Liver (tissue), 8 donors: ENCODE measurements at regions not wholly inside any gene's neighbourhood (a gene's known extent, or its start where the extent isn't known, plus 50 kb on each side); places are given as distances from the start of the nearest gene placed in this dataset.
"Not testable (repeated sequence)": the region's sequence is repeated elsewhere in the genome, so short reads cannot be mapped to it uniquely, and the experiment has no call there.

Experiments
- DNase-seq: peaks from one replicate; pipeline ENCODE4 v3.0.0-alpha.2; 2017; ENCODE audit warnings: low spot score
- H3K27ac ChIP-seq, 2 donors: one replicate each; pipeline ENCODE4 v1.7.0; 2013; ENCODE audit warnings: inconsistent platforms in 2 of 2, low read length in 2 of 2, control low read depth in 1 of 2, low read depth in 1 of 2, mild to moderate bottlenecking in 1 of 2
- H3K27me3 ChIP-seq, 4 donors: one replicate each; pipeline versions ENCODE4 v1.6.1 to v1.7.0; 2013; ENCODE audit warnings: low read length in 3 of 4, inconsistent platforms in 1 of 4, mild to moderate bottlenecking in 1 of 4, moderate library complexity in 1 of 4; ENCODE audit not compliant: control insufficient read depth in 4 of 4, insufficient read depth in 4 of 4
- H3K36me3 ChIP-seq, 4 donors: one replicate each; pipeline versions ENCODE4 v1.6.1 to v1.7.0; 2013; ENCODE audit warnings: low read length in 3 of 4, mild to moderate bottlenecking in 3 of 4, low read depth in 1 of 4, moderate library complexity in 1 of 4; ENCODE audit not compliant: control insufficient read depth in 4 of 4, insufficient read depth in 3 of 4
- H3K4me1 ChIP-seq, 4 donors: one replicate each; pipeline versions ENCODE4 v1.6.1 to v1.7.0; 2013; ENCODE audit warnings: low read length in 3 of 4, mild to moderate bottlenecking in 3 of 4, moderate library complexity in 1 of 4; ENCODE audit not compliant: control insufficient read depth in 4 of 4, insufficient read depth in 4 of 4
- H3K4me3 ChIP-seq, 3 donors: one replicate each; pipeline versions ENCODE4 v1.6.1 to v1.7.0; 2013; ENCODE audit warnings: low read length in 3 of 3, control low read depth in 1 of 3, low read depth in 1 of 3, mild to moderate bottlenecking in 1 of 3
- H3K9ac ChIP-seq, 2 donors: one replicate each; pipeline ENCODE4 v1.7.0; 2013; ENCODE audit warnings: low read length in 2 of 2, mild to moderate bottlenecking in 2 of 2, moderate library complexity in 2 of 2, control low read depth in 1 of 2, low read depth in 1 of 2
- H3K9me3 ChIP-seq, 4 donors: one replicate each; pipeline versions ENCODE4 v1.6.1 to v1.7.0; 2013; ENCODE audit warnings: low read length in 3 of 4; ENCODE audit not compliant: control insufficient read depth in 4 of 4
- EGR1 ChIP-seq, 2 donors: IDR thresholded peaks; 2 replicates each; pipeline ENCODE4 v1.6.1; 2016 to 2018; ENCODE audit warnings: antibody characterized with exemption in 2 of 2, low read depth in 2 of 2
- FOXA1 ChIP-seq: IDR thresholded peaks from 2 replicates; pipeline ENCODE4 v1.6.1; 2016; ENCODE audit warnings: antibody characterized with exemption
- FOXA2 ChIP-seq: IDR thresholded peaks from 2 replicates; pipeline ENCODE4 v1.6.1; 2016; ENCODE audit warnings: antibody characterized with exemption
- GABPA ChIP-seq, 2 donors: IDR thresholded peaks in 1 of 2; conservative IDR thresholded peaks in 1 of 2; 2 replicates each; pipeline ENCODE4 v1.6.1; 2016; ENCODE audit warnings: antibody characterized with exemption in 2 of 2, mild to moderate bottlenecking in 1 of 2, moderate library complexity in 1 of 2
- HNF4A ChIP-seq, 2 donors: conservative IDR thresholded peaks; 2 replicates each; pipeline ENCODE4 v1.6.1; 2016; ENCODE audit warnings: antibody characterized with exemption in 2 of 2, mild to moderate bottlenecking in 2 of 2
- JUND ChIP-seq, 2 donors: IDR thresholded peaks; 2 replicates each; pipeline ENCODE4 v1.6.1; 2016; ENCODE audit warnings: antibody characterized with exemption in 2 of 2
- NR2F2 ChIP-seq: IDR thresholded peaks from 2 replicates; pipeline ENCODE4 v1.6.1; 2016; ENCODE audit warnings: antibody characterized with exemption
- RAD21 ChIP-seq, 2 donors: IDR thresholded peaks; 2 replicates each; pipeline ENCODE4 v1.6.1; 2016; ENCODE audit warnings: antibody characterized with exemption in 2 of 2, mild to moderate bottlenecking in 2 of 2
- SP1 ChIP-seq: IDR thresholded peaks from 2 replicates; pipeline ENCODE4 v1.6.1; 2018; ENCODE audit warnings: antibody characterized with exemption, mild to moderate bottlenecking
- YY1 ChIP-seq: IDR thresholded peaks from 2 replicates; pipeline ENCODE4 v1.6.1; 2016; ENCODE audit warnings: antibody characterized with exemption, mild to moderate bottlenecking
- WGBS: extraction: QIAGEN DNeasy Blood & Tissue Kit; methylation state at CpG from one replicate; pipeline ENCODE4 v1.1.7; 2013; 5-methylcytosine and 5-hydroxymethylcytosine counted together
- TF ChIP-seq, protein P1 (sequence below): fragments of 150-350 bp; IDR thresholded peaks from 2 replicates; pipeline ENCODE4 v1.5.1; 2017; ENCODE audit warnings: improper control_type of control experiment, low read depth, low read length; ENCODE audit not compliant: missing input control
- TF ChIP-seq, protein P2 (sequence below): IDR thresholded peaks from 2 replicates; pipeline ENCODE4 v1.6.1; 2016; ENCODE audit warnings: antibody characterized with exemption
- TF ChIP-seq, protein P3 (sequence below): IDR thresholded peaks from 2 replicates; pipeline ENCODE4 v1.6.1; 2016; ENCODE audit warnings: antibody characterized with exemption
- TF ChIP-seq, protein P4 (sequence below): IDR thresholded peaks from 2 replicates; pipeline ENCODE4 v1.6.1; 2016; ENCODE audit warnings: antibody characterized with exemption
- TF ChIP-seq, protein P5 (sequence below): IDR thresholded peaks from 2 replicates; pipeline ENCODE4 v1.6.1; 2016; ENCODE audit warnings: antibody characterized with exemption, mild to moderate bottlenecking
- donor health status: healthy.
- donor health status: healthy.
- donor health status: healthy.
- donor health status: healthy.
- donor health status: healthy.

DNA sequence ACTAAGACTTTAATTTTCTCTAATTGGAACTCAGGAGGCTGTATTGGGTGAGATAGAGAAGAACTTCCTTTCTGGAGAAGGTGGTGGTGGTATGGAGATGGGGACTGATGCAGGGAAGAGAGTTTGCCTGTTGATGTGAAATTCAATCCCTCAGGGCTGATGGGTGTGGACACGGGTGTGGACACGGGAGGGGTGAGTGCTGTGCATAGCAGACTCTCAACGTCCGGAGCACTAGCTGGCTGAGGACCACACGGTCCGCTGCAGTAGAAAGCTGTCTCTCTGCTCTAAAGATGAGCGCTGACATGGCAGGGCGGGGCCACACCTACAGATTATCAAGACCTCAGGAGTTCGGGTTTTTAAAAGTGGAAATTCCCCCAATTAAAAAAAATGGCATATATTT is 148.5 kb upstream of the PITRM1 start:
- 91% methylated on average over 9 of the region's 9 CpGs for WGBS
- Histone ChIP-seq H3K27ac (no peak overlapping the region), H3K9ac (no peak overlapping the region), H3K9me3 (no peaks in the 10 kb centered on the region), H3K36me3 (peaks cover 0 to 1% (median 0%) of the 10 kb centered on the region in 4 donors), H3K27me3 (no peaks in the 10 kb centered on the region), H3K4me1 (no peaks in the 10 kb centered on the region), H3K4me3 (no peak overlapping the region)
- TF ChIP-seq, protein P1, sequence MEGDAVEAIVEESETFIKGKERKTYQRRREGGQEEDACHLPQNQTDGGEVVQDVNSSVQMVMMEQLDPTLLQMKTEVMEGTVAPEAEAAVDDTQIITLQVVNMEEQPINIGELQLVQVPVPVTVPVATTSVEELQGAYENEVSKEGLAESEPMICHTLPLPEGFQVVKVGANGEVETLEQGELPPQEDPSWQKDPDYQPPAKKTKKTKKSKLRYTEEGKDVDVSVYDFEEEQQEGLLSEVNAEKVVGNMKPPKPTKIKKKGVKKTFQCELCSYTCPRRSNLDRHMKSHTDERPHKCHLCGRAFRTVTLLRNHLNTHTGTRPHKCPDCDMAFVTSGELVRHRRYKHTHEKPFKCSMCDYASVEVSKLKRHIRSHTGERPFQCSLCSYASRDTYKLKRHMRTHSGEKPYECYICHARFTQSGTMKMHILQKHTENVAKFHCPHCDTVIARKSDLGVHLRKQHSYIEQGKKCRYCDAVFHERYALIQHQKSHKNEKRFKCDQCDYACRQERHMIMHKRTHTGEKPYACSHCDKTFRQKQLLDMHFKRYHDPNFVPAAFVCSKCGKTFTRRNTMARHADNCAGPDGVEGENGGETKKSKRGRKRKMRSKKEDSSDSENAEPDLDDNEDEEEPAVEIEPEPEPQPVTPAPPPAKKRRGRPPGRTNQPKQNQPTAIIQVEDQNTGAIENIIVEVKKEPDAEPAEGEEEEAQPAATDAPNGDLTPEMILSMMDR = no peak
- TF ChIP-seq, protein P2, sequence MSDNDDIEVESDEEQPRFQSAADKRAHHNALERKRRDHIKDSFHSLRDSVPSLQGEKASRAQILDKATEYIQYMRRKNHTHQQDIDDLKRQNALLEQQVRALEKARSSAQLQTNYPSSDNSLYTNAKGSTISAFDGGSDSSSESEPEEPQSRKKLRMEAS = no peak
- TF ChIP-seq YY1 = no peak
- TF ChIP-seq GABPA (IDR thresholded peaks at IDR 0.05 in 1 of 2, conservative IDR thresholded peaks at IDR 0.05 in 1 of 2) = no peak
- TF ChIP-seq, protein P3, sequence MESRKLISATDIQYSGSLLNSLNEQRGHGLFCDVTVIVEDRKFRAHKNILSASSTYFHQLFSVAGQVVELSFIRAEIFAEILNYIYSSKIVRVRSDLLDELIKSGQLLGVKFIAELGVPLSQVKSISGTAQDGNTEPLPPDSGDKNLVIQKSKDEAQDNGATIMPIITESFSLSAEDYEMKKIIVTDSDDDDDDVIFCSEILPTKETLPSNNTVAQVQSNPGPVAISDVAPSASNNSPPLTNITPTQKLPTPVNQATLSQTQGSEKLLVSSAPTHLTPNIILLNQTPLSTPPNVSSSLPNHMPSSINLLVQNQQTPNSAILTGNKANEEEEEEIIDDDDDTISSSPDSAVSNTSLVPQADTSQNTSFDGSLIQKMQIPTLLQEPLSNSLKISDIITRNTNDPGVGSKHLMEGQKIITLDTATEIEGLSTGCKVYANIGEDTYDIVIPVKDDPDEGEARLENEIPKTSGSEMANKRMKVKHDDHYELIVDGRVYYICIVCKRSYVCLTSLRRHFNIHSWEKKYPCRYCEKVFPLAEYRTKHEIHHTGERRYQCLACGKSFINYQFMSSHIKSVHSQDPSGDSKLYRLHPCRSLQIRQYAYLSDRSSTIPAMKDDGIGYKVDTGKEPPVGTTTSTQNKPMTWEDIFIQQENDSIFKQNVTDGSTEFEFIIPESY = no peak
- TF ChIP-seq FOXA1 = no peak
- no peak for TF ChIP-seq SP1
- TF ChIP-seq, protein P4, sequence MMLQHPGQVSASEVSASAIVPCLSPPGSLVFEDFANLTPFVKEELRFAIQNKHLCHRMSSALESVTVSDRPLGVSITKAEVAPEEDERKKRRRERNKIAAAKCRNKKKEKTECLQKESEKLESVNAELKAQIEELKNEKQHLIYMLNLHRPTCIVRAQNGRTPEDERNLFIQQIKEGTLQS = no peak
- TF ChIP-seq NR2F2 = no peak
- TF ChIP-seq FOXA2 = no peak
- DNase-seq = no peak

DNA sequence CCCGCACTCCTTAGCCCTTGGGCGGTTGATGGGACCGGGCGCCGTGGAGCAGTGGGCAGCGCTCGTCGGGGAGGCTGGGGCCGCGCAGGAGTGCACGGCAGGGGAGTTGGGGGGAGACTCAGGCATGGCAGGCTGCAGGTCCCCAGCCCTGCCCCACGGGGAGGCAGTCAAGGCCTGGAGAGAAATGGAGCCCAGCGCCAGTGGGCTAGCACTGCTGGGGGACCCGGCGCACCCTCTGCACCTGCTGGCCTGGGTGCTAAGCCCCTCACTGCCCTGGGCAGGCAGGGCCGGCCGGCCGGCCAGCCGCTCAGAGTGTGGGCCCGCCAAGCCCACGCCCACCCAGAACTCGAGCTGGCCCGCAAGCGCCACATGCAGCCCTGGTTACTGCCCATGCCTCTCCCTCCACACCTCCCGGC is 147.2 kb upstream of the PITRM1 start:
- Histone ChIP-seq H3K27ac (no peak overlapping the region), H3K27me3 (no peaks in the 10 kb centered on the region), H3K4me3 (no peak overlapping the region), H3K36me3 (no peaks in the 10 kb centered on the region), H3K4me1 (no peaks in the 10 kb centered on the region), H3K9ac (no peak overlapping the region), H3K9me3 (no peaks in the 10 kb centered on the region)
- 91% methylated on average over 25 of the region's 25 CpGs for WGBS
- TF ChIP-seq, protein P1 = no peak
- TF ChIP-seq NR2F2 (no peak), RAD21 (IDR thresholded peaks at IDR 0.05) (no peak), JUND (IDR thresholded peaks at IDR 0.05) (no peak), GABPA (IDR thresholded peaks at IDR 0.05 in 1 of 2, conservative IDR thresholded peaks at IDR 0.05 in 1 of 2) (no peak), HNF4A (conservative IDR thresholded peaks at IDR 0.05) (no peak), YY1 (no peak), EGR1 (IDR thresholded peaks at IDR 0.05; ENCODE audit: low read depth in 2 of 2) (no peak)
- TF ChIP-seq, protein P2 = no peak
- TF ChIP-seq, protein P5, sequence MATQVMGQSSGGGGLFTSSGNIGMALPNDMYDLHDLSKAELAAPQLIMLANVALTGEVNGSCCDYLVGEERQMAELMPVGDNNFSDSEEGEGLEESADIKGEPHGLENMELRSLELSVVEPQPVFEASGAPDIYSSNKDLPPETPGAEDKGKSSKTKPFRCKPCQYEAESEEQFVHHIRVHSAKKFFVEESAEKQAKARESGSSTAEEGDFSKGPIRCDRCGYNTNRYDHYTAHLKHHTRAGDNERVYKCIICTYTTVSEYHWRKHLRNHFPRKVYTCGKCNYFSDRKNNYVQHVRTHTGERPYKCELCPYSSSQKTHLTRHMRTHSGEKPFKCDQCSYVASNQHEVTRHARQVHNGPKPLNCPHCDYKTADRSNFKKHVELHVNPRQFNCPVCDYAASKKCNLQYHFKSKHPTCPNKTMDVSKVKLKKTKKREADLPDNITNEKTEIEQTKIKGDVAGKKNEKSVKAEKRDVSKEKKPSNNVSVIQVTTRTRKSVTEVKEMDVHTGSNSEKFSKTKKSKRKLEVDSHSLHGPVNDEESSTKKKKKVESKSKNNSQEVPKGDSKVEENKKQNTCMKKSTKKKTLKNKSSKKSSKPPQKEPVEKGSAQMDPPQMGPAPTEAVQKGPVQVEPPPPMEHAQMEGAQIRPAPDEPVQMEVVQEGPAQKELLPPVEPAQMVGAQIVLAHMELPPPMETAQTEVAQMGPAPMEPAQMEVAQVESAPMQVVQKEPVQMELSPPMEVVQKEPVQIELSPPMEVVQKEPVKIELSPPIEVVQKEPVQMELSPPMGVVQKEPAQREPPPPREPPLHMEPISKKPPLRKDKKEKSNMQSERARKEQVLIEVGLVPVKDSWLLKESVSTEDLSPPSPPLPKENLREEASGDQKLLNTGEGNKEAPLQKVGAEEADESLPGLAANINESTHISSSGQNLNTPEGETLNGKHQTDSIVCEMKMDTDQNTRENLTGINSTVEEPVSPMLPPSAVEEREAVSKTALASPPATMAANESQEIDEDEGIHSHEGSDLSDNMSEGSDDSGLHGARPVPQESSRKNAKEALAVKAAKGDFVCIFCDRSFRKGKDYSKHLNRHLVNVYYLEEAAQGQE = no peak
- TF ChIP-seq, protein P4 = no peak
- no peak for DNase-seq

DNA sequence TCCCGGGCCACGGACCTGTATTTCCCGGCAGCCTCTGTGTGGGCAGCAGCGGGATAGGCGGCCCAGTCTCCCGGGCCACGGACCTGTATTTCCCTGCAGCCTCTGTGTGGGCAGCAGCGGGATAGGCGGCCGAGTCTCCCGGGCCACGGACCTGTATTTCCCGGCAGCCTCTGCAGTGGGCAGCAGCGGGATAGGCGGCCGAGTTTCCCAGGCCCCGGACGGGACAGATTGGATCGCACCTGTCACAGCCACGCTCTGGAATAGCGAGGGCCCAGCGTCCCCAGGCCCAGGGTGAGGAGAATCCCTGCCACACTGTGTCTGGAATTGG is 145.9 kb upstream of the PITRM1 start:
- H3K4me1 ChIP-seq, H3K36me3 ChIP-seq, H3K27me3 ChIP-seq, H3K9ac ChIP-seq, DNase-seq, H3K9me3 ChIP-seq, H3K4me3 ChIP-seq, H3K27ac ChIP-seq: not testable (repeated sequence)
- WGBS = 94% methylated on average over 22 of the region's 22 CpGs
